GM21825 (cell line): ENCODE measurements at regions not wholly inside any gene's neighbourhood (a gene's known extent, or its start where the extent isn't known, plus 50 kb on each side); places are given as distances from the start of the nearest gene placed in this dataset.
A peak's percentile ranks its signal among the peaks of the same experiment; 100 is the strongest.
"Not testable (repeated sequence)": the region's sequence is repeated elsewhere in the genome, so short reads cannot be mapped to it uniquely, and the experiment has no call there.

Experiments used
- ATAC-seq: cut with Tn5 transposase; IDR thresholded peaks from one replicate; pipeline ENCODE4 v1.9.1; 2021; ENCODE audit warnings: mild to moderate bottlenecking, moderate library complexity; ENCODE audit not compliant: unreplicated experiment

- ATAC-seq: no peak
Measured at GRCh38 chr20:2203436-2203835, 92.4 kb upstream of the TGM3 start.

DNA sequence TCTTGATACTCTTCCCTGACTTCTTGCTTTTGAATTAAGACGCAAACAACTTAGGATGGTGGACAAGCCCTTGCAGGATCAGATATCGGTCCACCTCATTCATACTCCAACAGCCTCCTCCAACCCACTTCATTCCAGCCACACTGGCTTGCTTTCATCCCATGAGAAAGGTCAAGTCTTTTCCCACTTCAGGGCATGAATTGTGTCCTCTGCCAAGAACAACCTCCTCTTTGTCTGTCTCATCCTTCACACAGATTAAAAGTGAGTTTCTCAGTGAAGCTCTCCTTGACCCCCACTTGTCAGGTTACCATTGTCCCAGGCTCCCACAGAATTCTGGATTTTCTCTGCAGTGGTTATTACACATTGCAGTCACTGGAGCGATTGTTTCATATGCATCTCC lies 91.8 kb upstream of the TGM3 start:
- ATAC-seq: no peak

GRCh38 chr20:2206957-2207769 lies 88.6 kb upstream of the TGM3 start:
- peak; percentile 64 for ATAC-seq

- no peak for ATAC-seq
Measured at GRCh38 chr20:2207770-2208097, 88.1 kb upstream of the TGM3 start.

DNA sequence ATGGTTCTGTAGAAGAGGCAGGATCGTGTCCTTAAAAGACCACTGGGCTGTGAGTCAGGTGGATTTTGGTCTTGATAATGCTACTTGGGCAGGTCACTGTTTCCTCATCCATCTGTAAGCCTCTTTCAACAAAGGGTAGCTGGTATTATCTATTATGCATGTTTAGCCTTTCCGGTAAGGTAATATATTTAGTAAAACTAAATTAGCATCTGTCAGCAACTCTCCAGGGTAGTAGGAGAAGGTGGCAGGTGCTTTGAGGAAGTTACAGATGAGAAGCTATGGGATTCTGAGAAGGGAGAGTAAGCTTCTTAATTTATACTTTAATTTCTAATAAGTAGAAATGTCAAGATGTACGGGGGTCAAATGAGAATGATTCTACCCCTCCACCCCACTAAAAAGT lies 86.9 kb upstream of the TGM3 start:
- no peak for ATAC-seq

DNA sequence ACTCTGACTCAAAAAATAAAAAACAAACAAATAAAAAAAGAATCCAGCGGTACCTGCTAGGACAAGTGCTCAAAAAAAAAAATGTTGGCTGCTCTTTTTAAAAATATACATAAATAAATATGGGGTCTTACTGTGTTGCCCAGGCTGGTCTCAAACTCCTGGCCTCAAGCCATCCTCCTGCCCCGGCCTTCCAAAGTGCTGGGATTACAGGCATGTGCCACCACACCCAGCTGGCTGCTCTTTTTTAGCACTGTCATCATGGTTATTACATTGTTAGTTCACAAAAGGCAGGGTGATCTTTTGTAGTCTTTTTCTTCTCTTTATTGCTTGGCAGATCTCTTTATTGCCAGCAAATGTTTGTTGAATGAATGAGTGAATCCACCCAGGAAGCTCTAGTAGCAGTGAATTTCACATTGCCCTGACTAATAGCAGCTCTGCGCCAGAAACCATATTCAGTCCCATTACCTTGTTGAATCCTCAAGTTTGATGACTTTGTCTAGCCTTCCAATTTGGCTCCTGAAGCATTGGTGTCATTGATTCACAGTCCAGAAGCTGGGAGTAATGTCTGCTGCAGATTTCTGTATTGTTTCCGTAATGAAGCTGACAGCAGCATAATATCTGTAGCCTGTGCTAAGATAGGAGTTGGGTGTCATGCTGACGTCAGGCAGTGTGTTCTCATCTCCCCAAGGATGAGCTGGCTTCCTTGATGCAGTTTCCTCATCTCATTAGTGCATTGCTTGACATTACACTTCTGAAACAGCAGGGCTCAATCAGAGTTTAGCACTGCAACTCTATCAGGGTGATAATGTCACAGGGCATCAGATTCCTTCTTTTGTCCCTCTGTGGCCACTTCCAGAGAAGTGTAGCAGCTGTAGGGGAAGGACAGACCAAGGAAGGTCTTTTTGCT lies 84.9 kb upstream of the TGM3 start:
- ATAC-seq: no peak

- no peak for ATAC-seq
Measured at GRCh38 chr20:2212456-2213015, 83.3 kb upstream of the TGM3 start.

- no peak for ATAC-seq
Measured at GRCh38 chr20:2213401-2213800, 82.4 kb upstream of the TGM3 start.

DNA sequence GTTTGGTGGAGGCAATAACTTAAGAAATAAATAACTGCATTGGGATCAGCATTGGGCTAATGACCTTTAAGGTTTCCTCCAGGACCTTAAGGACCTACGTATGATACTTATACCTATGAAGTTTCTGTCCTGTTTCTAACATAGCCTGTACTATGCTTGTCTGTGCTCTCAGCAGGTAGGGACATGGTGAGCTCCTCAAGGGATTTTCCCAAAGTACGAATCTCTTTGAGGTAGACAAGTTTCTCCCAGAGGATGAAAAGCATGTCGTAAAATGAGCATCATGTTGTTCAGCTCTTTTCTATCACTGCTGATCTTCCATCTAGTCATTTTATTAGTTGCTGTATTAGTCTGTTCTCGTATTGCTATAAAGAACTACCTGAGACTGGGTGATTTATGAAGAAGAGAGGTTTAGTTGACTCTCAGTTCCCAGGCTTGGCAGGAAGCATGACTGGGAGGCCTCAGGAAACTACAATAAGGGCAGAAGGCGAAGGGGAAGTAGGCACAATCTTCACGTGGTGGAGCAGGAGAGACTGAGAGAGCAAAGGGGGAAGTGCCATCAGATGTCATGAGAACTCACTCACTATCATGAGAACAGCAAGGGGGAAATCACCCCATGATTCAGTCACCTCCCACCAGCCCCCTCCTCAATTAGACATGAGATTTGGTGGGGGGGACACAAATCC lies 77.8 kb upstream of the TGM3 start:
- no peak for ATAC-seq

- ATAC-seq: no peak
Measured at GRCh38 chr20:2219481-2220006, 76.3 kb upstream of the TGM3 start.

DNA sequence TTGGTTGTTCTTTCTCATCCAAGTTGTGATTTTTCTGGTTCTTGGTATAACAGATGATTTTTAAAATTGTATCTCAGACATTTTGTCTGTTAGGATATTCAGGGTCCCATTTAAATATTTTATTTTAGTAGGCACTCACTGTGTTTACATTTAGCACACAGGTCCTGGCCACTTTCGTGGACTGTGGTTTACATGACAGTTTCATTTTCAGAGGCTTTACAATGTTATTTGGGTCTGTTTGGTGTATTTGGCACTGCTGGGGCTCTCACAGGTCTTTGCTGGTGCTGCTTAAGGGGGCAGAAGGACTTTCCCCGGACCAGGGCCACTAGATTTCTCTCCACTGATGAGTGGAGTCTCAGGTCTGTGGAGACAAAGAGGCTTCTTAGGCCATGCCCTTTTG lies 75.5 kb upstream of the TGM3 start:
- no peak for ATAC-seq

DNA sequence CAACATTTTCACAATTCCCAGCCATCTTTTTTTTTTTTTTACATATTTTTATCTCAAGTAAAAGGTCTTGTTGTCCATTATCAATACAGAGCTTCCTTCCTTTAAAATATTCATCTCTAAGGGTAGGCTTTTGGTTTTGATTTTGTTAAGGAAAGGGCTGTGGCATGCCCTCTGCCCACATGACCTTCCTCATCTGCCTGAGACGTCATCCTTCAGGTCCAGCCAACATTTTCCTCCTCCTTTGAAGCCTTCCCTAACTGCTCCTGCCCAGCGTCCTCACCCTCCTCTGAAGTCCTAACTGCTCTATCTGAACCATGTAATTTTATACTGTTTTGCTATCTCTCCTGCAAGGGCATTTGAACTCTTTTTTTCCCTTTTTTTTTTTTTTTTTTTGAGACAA lies 73.9 kb upstream of the TGM3 start:
- ATAC-seq: no peak

- ATAC-seq: no peak
Measured at GRCh38 chr20:2223558-2224367, 72.0 kb upstream of the TGM3 start.

DNA sequence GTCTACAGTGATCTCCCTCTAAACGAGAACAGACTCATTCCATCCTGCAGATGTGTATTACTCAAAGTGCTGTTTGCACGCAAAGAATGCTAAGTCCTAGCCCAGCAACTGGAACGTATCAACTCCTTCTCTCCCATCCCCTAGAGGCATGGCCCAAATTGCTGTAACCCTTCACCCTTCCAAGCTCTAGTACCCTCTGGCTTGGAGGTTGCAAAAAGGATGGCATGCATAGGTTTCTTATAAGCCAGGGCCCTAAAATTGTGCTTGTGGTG lies 71.5 kb upstream of the TGM3 start:
- no peak for ATAC-seq

DNA sequence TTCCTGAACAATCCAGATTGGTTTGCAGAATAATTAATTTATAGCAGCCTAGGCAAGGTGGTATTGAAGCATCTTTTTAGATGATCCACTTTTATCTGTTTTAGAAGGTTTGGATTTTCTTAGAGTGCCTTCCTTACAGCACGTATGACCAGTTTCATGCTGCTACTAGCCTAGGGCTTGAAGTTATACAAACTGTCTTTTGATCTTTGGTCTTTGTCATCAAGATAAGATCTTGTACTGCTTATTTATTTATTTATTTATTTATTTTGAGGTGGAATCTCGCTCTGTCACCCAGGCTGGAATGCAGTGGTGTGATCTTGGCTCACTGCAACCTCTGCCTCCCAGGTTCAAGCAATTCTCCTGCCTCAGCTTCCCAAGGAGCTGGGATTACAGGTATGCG lies 68.5 kb upstream of the TGM3 start:
- ATAC-seq: not testable (repeated sequence)

DNA sequence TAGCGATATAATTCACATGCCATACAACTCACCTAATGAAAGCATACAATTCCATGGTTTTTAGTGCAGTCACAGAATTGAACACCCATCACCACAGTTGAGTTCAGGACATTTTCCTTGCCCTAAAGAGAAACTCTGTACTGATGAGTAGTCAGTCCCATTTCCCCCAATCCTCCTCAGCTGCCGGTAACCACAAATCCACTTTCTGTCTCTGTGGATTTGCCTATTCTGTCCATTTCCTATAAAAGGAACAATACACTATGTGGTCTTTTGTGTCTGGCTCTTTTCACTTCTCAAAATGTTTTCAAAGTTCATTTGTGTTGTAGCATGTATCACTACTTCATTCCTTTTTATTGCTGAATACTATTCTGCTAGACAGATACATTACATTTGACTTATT lies 67.9 kb upstream of the TGM3 start:
- ATAC-seq: no peak

GRCh38 chr20:2228926-2229325 lies 66.9 kb upstream of the TGM3 start:
- ATAC-seq: no peak

DNA sequence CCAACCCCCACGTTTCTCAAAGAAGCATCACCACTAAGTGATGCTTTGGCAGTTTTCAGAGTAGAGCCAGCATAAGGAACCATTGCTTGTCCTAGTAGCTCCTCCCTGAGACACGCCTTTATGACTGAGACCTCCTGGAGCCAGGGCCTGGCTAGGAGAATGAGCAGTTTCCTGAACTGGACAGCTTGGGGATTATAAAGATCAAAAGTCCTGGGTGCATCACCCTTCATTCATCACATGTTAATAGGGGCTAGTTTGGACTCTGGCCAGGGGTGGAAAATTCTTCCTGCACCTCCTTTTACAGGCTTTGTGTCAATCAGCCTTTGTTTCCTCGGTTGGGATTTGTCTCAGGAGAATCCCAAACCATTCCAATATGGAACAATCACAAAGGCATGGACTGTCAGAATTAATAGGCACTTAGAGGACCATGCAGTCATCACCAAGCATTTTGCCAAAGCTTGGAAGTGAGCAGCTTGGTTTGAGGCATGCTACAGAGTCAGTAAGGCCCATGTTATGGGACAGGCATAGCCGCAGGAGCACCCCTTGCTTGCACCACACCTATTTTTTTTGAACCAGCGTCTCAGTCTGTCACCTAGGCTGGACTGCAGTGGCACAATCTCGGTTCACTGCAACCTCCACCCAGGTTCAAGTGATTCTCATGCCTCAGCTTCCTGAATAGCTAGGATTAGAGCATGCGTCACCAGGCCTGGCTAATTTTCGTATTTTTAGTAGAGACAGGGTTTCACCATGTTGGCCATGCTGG lies 64.9 kb upstream of the TGM3 start:
- ATAC-seq: no peak

DNA sequence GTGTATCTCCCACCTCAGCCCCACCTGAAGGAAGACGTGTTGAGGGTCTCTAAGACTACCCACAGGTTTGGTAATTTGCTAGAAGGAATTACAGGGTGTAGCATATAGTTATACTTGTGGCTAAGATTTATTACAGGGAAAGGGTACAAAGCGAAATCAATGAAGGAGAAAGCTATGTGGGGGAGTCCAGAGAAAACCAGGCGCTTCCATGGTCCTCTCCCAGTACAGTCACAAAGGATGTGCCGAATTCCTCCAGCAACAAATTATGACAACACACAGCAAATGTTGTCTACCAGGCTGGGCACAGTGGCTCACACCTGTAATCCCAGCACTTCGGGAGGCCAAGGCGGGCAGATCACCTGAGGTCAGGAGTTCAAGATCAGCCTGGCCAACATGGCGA lies 64.1 kb upstream of the TGM3 start:
- no peak for ATAC-seq
